ENCODE measurements at regions not wholly inside any gene's neighbourhood (a gene's known extent, or its start where the extent isn't known, plus 50 kb on each side); places are given as distances from the start of the nearest gene placed in this dataset.

GRCh38 chr12:86435053-86435452 lies 178.9 kb upstream of the MGAT4C start:
- TF ChIP-seq CTCF (IDR thresholded peaks at IDR 0.05; ENCODE audit: low read length), result no peak
- TF ChIP-seq EZH2 (IDR thresholded peaks at IDR 0.05; ENCODE audit: borderline replicate concordance, low read length), result no peak

Data from OCI-LY1 (cell line).